ENCODE measurements at regions not wholly inside any gene's neighbourhood (a gene's known extent, or its start where the extent isn't known, plus 50 kb on each side); places are given as distances from the start of the nearest gene placed in this dataset.
"Not testable (repeated sequence)": the region's sequence is repeated elsewhere in the genome, so short reads cannot be mapped to it uniquely, and the experiment has no call there.

DNA sequence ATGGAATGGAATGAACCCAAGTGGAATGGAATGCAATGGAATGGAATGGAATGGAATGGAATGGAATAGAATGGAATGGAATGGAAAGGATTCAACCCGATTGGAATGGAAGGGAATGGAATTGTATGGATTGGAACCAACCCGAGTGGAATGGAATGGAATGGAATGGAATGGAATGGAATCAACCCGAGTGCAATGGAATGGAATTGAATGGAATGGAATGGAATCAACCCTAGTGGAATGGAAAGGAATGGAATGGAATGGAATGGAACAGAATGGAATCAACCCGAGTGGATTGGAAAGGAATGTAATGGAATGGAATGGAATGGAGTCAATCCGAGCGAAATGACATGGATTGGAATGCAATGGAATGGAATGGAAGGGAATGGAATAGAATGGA lies 1144.9 kb downstream of the RPIA start:
- not testable (repeated sequence) for TF ChIP-seq YY1 (IDR thresholded peaks at IDR 0.05; ENCODE audit: insufficient read depth, insufficient read length); ZNF274 (IDR thresholded peaks at IDR 0.05; ENCODE audit: low read depth, low read length); SUZ12 (IDR thresholded peaks at IDR 0.05; ENCODE audit: extremely low read depth, insufficient read depth, insufficient read length)

All from NT2/D1 (cell line).